Sigmoid colon (tissue), 6 donors: ENCODE measurements at regions not wholly inside any gene's neighbourhood (a gene's known extent, or its start where the extent isn't known, plus 50 kb on each side); places are given as distances from the start of the nearest gene placed in this dataset.

ENCODE experiments used
- DNase-seq: peaks from one replicate; pipeline ENCODE4 v3.0.0-alpha.2; 2019
- H3K27ac ChIP-seq, 4 donors: fragments of 200-600 bp; sonication (generic); one replicate each; pipeline ENCODE4 v1.5.1; 2016 to 2019; ENCODE audit warnings: mild to moderate bottlenecking in 1 of 4
- H3K27me3 ChIP-seq, 3 donors: fragments of 200-600 bp; sonication (generic); one replicate each; pipeline ENCODE4 v1.5.1; 2019; ENCODE audit warnings: mild to moderate bottlenecking in 1 of 3
- H3K36me3 ChIP-seq, 4 donors: fragments of 200-600 bp; sonication (generic); one replicate each; pipeline ENCODE4 v1.5.1; 2016 to 2019
- H3K4me1 ChIP-seq, 4 donors: fragments of 200-600 bp; sonication (generic); one replicate each; pipeline ENCODE4 v1.5.1; 2017 to 2019
- H3K4me3 ChIP-seq, 4 donors: fragments of 200-600 bp; sonication (generic); one replicate each; pipeline ENCODE4 v1.5.1; 2017 to 2019; ENCODE audit warnings: mild to moderate bottlenecking in 2 of 4, moderate library complexity in 1 of 4
- H3K9me3 ChIP-seq, 4 donors: fragments of 200-600 bp in 3 of 4; sonication (generic) in 3 of 4; one replicate each; pipeline versions ENCODE4 v1.5.1 to v1.6.1; 2013 to 2019
- CTCF ChIP-seq, 4 experiments: fragments of 450-650 bp in 3 of 4; fragments of 200-600 bp in 1 of 4; IDR thresholded peaks; one replicate each; pipeline ENCODE4 v1.5.1; 2016 to 2019; ENCODE audit warnings: antibody characterized with exemption in 4 of 4, mild to moderate bottlenecking in 3 of 4, moderate library complexity in 2 of 4
- EP300 ChIP-seq, 4 donors: sonication (generic); formaldehyde crosslinking; IDR thresholded peaks; one replicate each; pipeline ENCODE4 v1.6.1; 2017; ENCODE audit warnings: antibody characterized with exemption in 4 of 4
- POLR2A ChIP-seq, 2 donors: fragments of 450-650 bp; IDR thresholded peaks; one replicate each; pipeline ENCODE4 v1.6.1; 2016; ENCODE audit warnings: antibody characterized with exemption in 2 of 2, mild to moderate bottlenecking in 2 of 2, moderate library complexity in 2 of 2
- POLR2AphosphoS5 ChIP-seq, 4 donors: sonication (generic); formaldehyde crosslinking; IDR thresholded peaks; one replicate each; pipeline ENCODE4 v1.6.1; 2017; ENCODE audit warnings: antibody characterized with exemption in 4 of 4
- WGBS, 2 donors: extraction: QIAGEN DNeasy Blood & Tissue Kit; methylation state at CpG; one replicate each; pipeline ENCODE4 v1.1.7; 2013; 5-methylcytosine and 5-hydroxymethylcytosine counted together
- intact Hi-C: fragments of 100-400 bp; cut with DNase I; formaldehyde crosslinking; loops from one replicate; pipeline ENCODE4 v1.15.1; 2023
- donor health status: healthy with polysubstance abuse.
- donor health status: healthy.

GRCh38 chrX:95893636-95894035, 791.0 kb upstream of the DIAPH2 start:
- Histone ChIP-seq H3K9me3 (no peaks in the 10 kb centered on the region), H3K4me3 (no peak overlapping the region), H3K4me1 (no peaks in the 10 kb centered on the region), H3K27ac (no peak overlapping the region), H3K27me3 (no peaks in the 10 kb centered on the region), H3K36me3 (no peaks in the 10 kb centered on the region)
- 73 to 80% methylated on average over 2 of the region's 2 CpGs for WGBS, 2 donors
- TF ChIP-seq EP300 (IDR thresholded peaks at IDR 0.05): no peak
- no peak for TF ChIP-seq CTCF (IDR thresholded peaks at IDR 0.05)
- intact Hi-C loops: no loop called here
- DNase-seq: no peak

GRCh38 chrX:95903490-95903889, 781.2 kb upstream of the DIAPH2 start:
- TF ChIP-seq POLR2AphosphoS5 (IDR thresholded peaks at IDR 0.05) (no peak), EP300 (IDR thresholded peaks at IDR 0.05) (no peak), POLR2A (IDR thresholded peaks at IDR 0.05) (no peak), CTCF (IDR thresholded peaks at IDR 0.05) (no peak)
- H3K36me3 ChIP-seq: no peaks in the 10 kb centered on the region
- intact Hi-C loops: no loop called here
- H3K4me3 ChIP-seq: no peak overlapping the region
- no peak overlapping the region for H3K27ac ChIP-seq
- no peaks in the 10 kb centered on the region for H3K4me1 ChIP-seq
- H3K9me3 ChIP-seq: no peaks in the 10 kb centered on the region
- DNase-seq: no peak
- 48 to 51% methylated on average over 3 of the region's 3 CpGs for WGBS, 2 donors
- no peaks in the 10 kb centered on the region for H3K27me3 ChIP-seq

- no peak for DNase-seq
- Histone ChIP-seq H3K36me3 (no peaks in the 10 kb centered on the region), H3K27me3 (no peaks in the 10 kb centered on the region), H3K9me3 (no peaks in the 10 kb centered on the region), H3K4me1 (no peaks in the 10 kb centered on the region), H3K27ac (no peak overlapping the region), H3K4me3 (no peak overlapping the region)
- intact Hi-C loops: no loop called here
- WGBS, 2 donors: 72 to 76% methylated on average over 3 of the region's 3 CpGs
- TF ChIP-seq CTCF (IDR thresholded peaks at IDR 0.05): no peak
- TF ChIP-seq POLR2AphosphoS5 (IDR thresholded peaks at IDR 0.05): no peak
- no peak for TF ChIP-seq POLR2A (IDR thresholded peaks at IDR 0.05)
- no peak for TF ChIP-seq EP300 (IDR thresholded peaks at IDR 0.05)
These were observed 780.7 kb upstream of the DIAPH2 start for GRCh38 chrX:95903975-95904374.

GRCh38 chrX:95907081-95907480, 777.6 kb upstream of the DIAPH2 start:
- intact Hi-C loops: no loop called here
- no peak for DNase-seq
- no peaks in the 10 kb centered on the region for H3K36me3 ChIP-seq
- no peak overlapping the region for H3K4me3 ChIP-seq
- 41 to 54% methylated on average over 1 of the region's 1 CpG for WGBS, 2 donors
- H3K27me3 ChIP-seq: no peaks in the 10 kb centered on the region
- no peak for TF ChIP-seq POLR2AphosphoS5 (IDR thresholded peaks at IDR 0.05)
- no peak for TF ChIP-seq CTCF (IDR thresholded peaks at IDR 0.05)
- TF ChIP-seq EP300 (IDR thresholded peaks at IDR 0.05): no peak
- TF ChIP-seq POLR2A (IDR thresholded peaks at IDR 0.05): no peak
- no peaks in the 10 kb centered on the region for H3K9me3 ChIP-seq
- no peak overlapping the region for H3K27ac ChIP-seq
- no peaks in the 10 kb centered on the region for H3K4me1 ChIP-seq

- no peaks in the 10 kb centered on the region for H3K36me3 ChIP-seq
- no peaks in the 10 kb centered on the region for H3K9me3 ChIP-seq
- TF ChIP-seq CTCF (IDR thresholded peaks at IDR 0.05) (no peak), EP300 (IDR thresholded peaks at IDR 0.05) (no peak), POLR2AphosphoS5 (IDR thresholded peaks at IDR 0.05) (no peak), POLR2A (IDR thresholded peaks at IDR 0.05) (no peak)
- H3K27ac ChIP-seq: no peak overlapping the region
- no peak for DNase-seq
- WGBS, 2 donors: 90 to 91% methylated on average over 1 of the region's 1 CpG
- H3K27me3 ChIP-seq: no peaks in the 10 kb centered on the region
- intact Hi-C loops: no loop called here
- no peaks in the 10 kb centered on the region for H3K4me1 ChIP-seq
- no peak overlapping the region for H3K4me3 ChIP-seq
These were observed 773.6 kb upstream of the DIAPH2 start for GRCh38 chrX:95911062-95911461.
